Brain microvascular endothelial cell (primary cell): ENCODE measurements at regions not wholly inside any gene's neighbourhood (a gene's known extent, or its start where the extent isn't known, plus 50 kb on each side); places are given as distances from the start of the nearest gene placed in this dataset.

Experiments used
- DNase-seq: peaks from one replicate; pipeline ENCODE4 v3.0.0-alpha.2; 2020
- H3K27ac ChIP-seq: fragments of 250-450 bp; sonication (Bioruptor Pico); 2 replicates; pipeline ENCODE4 v1.5.1; 2020; ENCODE audit warnings: mild to moderate bottlenecking, moderate library complexity
- H3K27me3 ChIP-seq: fragments of 250-450 bp; sonication (Bioruptor Pico); replicated peaks from 2 replicates; pipeline ENCODE4 v1.5.1; 2020; ENCODE audit warnings: mild to moderate bottlenecking
- H3K36me3 ChIP-seq: fragments of 250-450 bp; sonication (Bioruptor Pico); replicated peaks from 2 replicates; pipeline ENCODE4 v1.5.1; 2020; ENCODE audit warnings: mild to moderate bottlenecking
- H3K4me3 ChIP-seq: 2 replicates; pipeline ENCODE4 v1.5.1; 2011; ENCODE audit warnings: low read depth, mild to moderate bottlenecking, control low read depth, low read length, moderate library complexity
- in situ Hi-C: cut with HindIII; loops from 2 replicates; pipeline ENCODE4 v1.10.0; 2017; ENCODE audit warnings: low sequenced_read_pairs, low pct_ligation_motif_present
- TF ChIP-seq, protein P1 (sequence below): IDR thresholded peaks from 2 replicates; pipeline ENCODE4 v1.5.1; 2011; ENCODE audit warnings: low read depth, mild to moderate bottlenecking, moderate library complexity, low read length, control low read depth, inconsistent platforms; ENCODE audit errors: missing control alignments

DNA sequence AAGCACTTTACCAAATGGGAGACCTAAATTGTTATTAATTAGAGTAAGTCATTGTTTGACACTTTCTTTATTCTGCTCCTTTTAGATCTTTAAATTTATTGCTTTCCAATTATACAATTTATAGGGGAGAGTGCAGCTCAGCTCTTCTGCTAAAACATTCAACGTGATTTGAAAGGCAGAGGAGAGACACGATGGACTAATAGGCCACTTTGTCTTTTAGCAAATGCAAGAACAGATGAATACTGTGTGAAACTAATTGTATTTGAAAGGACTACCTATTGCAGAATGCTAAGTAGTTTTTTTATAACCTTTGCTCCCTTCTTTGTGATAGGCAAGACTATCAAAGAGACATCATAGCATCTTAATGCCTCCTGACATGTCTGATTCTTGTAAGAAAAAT, 320.4 kb upstream of the KLF3 start:
- no peak for DNase-seq
- TF ChIP-seq, protein P1, sequence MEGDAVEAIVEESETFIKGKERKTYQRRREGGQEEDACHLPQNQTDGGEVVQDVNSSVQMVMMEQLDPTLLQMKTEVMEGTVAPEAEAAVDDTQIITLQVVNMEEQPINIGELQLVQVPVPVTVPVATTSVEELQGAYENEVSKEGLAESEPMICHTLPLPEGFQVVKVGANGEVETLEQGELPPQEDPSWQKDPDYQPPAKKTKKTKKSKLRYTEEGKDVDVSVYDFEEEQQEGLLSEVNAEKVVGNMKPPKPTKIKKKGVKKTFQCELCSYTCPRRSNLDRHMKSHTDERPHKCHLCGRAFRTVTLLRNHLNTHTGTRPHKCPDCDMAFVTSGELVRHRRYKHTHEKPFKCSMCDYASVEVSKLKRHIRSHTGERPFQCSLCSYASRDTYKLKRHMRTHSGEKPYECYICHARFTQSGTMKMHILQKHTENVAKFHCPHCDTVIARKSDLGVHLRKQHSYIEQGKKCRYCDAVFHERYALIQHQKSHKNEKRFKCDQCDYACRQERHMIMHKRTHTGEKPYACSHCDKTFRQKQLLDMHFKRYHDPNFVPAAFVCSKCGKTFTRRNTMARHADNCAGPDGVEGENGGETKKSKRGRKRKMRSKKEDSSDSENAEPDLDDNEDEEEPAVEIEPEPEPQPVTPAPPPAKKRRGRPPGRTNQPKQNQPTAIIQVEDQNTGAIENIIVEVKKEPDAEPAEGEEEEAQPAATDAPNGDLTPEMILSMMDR, result no peak
- H3K27me3 ChIP-seq, result no peaks in the 10 kb centered on the region
- H3K27ac ChIP-seq, result no peak overlapping the region
- no peak overlapping the region for H3K4me3 ChIP-seq
- no peaks in the 10 kb centered on the region for H3K36me3 ChIP-seq
- in situ Hi-C loops, result no loop called here

DNA sequence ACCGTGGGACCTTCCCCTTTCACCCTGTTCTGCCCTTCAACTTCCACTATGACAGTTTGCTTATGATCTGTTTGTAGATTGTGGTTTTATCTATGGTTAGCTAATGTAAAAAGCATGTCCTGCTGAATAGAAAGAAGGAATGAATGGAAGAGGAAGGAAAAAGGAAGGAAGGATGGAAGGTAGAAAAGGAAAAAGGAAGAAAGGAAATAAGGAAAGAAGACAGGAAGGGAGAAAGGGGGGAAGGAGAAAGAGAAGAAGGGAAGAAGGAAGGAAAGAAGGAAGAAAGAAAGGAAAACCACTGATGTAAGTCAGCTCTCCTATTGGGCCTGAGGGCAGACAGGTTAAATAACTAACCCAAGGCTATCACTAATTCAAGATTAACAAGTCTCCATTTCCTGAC, 319.1 kb upstream of the KLF3 start:
- no peak overlapping the region for H3K4me3 ChIP-seq
- H3K27me3 ChIP-seq, result no peaks in the 10 kb centered on the region
- DNase-seq, result no peak
- TF ChIP-seq, protein P1, result no peak
- in situ Hi-C loops, result no loop called here
- H3K36me3 ChIP-seq, result no peaks in the 10 kb centered on the region
- H3K27ac ChIP-seq, result no peak overlapping the region

DNA sequence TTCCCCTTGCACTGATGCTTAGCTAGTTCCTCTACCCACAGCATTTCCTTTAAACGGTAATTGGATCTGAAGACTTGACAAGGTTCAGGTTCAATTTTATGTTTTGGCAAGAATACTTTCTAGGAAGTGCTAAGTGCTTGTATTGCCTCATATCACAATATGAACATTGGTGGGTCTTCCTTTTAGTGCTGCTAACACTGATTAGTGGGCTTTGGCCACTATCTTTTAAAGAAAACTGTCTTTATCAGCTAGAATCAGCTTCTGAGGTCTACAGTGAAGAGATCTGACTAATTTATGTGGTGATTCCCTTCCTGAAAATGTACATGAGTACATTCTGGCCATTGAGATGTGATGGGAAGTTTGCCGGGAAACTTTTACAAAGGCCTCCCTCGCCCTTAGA, 316.7 kb upstream of the KLF3 start:
- Histone ChIP-seq H3K36me3 (no peaks in the 10 kb centered on the region), H3K27ac (no peak overlapping the region), H3K4me3 (no peak overlapping the region), H3K27me3 (no peaks in the 10 kb centered on the region)
- no peak for DNase-seq
- in situ Hi-C loops, result no loop called here
- TF ChIP-seq, protein P1, result no peak

DNA sequence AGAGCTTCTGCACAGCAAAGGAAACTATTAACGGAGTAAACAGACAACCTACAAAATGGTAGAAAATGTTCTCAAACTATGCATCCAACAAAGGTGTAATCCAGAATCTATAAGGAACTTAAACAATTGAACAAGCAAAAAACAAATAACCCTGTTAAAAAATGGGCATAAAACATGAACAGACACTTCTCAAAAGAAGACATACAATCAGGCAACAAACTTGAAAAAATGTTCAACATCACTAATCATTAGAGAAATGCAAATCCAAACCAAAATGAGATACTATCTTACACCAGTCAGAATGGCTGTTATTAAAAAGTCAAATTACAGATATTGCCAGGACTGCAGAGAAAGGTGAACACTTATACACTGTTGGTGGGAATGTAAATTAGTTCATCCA, 309.6 kb upstream of the KLF3 start:
- in situ Hi-C loops, result no loop called here
- Histone ChIP-seq H3K27ac (no peak overlapping the region), H3K36me3 (no peaks in the 10 kb centered on the region), H3K4me3 (no peak overlapping the region), H3K27me3 (no peaks in the 10 kb centered on the region)
- no peak for DNase-seq
- TF ChIP-seq, protein P1, result no peak

DNA sequence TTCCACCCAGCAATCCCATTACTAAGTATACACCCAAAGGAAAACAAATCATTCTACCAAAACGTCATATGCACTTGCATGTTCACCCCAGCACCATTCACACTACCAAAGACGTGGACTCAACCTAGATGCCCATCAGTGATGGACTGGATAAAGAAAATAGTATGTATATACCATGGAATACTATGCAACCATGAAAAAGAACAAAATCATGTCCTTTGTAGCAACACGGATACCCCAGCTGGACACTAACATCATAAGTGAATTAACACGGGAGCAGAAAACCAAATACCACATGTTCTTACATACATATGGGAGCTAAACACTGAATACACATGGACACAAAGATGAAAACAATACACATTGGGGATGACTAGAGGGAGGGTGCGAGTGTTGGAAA, 309.1 kb upstream of the KLF3 start:
- Histone ChIP-seq H3K27ac (no peak overlapping the region), H3K27me3 (no peaks in the 10 kb centered on the region), H3K36me3 (no peaks in the 10 kb centered on the region), H3K4me3 (no peak overlapping the region)
- TF ChIP-seq, protein P1, result no peak
- in situ Hi-C loops, result no loop called here
- DNase-seq, result no peak

DNA sequence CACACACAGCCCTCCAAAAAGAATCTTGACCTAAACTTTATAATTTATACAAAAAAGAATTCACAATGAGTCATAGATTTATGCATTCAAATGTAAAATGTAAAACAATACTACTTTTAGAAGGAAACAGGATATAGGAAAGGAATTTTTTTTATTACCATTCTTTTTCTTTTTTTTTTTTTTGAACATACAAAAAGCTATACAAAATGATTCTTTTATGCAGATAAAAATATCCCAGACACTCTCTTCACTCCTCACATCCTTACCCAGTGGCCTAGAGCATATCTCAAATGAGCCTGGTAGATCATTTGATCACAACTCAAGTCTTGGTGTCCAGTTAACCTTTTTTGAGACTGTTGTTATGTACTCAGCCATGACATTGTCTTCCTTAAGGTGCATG, 307.3 kb upstream of the KLF3 start:
- in situ Hi-C loops, result no loop called here
- no peak overlapping the region for H3K4me3 ChIP-seq
- DNase-seq, result no peak
- no peak overlapping the region for H3K27ac ChIP-seq
- H3K36me3 ChIP-seq, result no peaks in the 10 kb centered on the region
- TF ChIP-seq, protein P1, result no peak
- no peaks in the 10 kb centered on the region for H3K27me3 ChIP-seq
